CD4-positive, CD25-positive, alpha-beta regulatory T cell (primary cell): ENCODE measurements at regions not wholly inside any gene's neighbourhood (a gene's known extent, or its start where the extent isn't known, plus 50 kb on each side); places are given as distances from the start of the nearest gene placed in this dataset.
A peak's percentile ranks its signal among the peaks of the same experiment; 100 is the strongest.
"Not testable (repeated sequence)": the region's sequence is repeated elsewhere in the genome, so short reads cannot be mapped to it uniquely, and the experiment has no call there.

Experiments
- ATAC-seq, 2 donors: fragments of 150-1000 bp; cut with Tn5 transposase; one replicate each; pipeline ENCODE4 v1.10.0; 2021; ENCODE audit warnings: low read depth in 2 of 2, moderate number of reproducible peaks in 2 of 2, moderate library complexity in 1 of 2
- DNase-seq, 3 donors: peaks; one replicate each; pipeline versions ENCODE4 v3.0.0 to v3.0.0-alpha.2; 2012 to 2022; ENCODE audit warnings: mixed read lengths in 1 of 3
- H3K27ac ChIP-seq: one replicate; pipeline ENCODE4 v1.7.0; 2013; ENCODE audit warnings: mild to moderate bottlenecking, low read length; ENCODE audit not compliant: insufficient read depth, poor library complexity, severe bottlenecking
- H3K27me3 ChIP-seq: one replicate; pipeline ENCODE4 v1.7.0; 2013; ENCODE audit warnings: low read length; ENCODE audit not compliant: control insufficient read depth, insufficient read depth
- H3K36me3 ChIP-seq: one replicate; pipeline ENCODE4 v1.7.0; 2013; ENCODE audit warnings: mild to moderate bottlenecking, low read length, moderate library complexity; ENCODE audit not compliant: control insufficient read depth, insufficient read depth
- H3K4me1 ChIP-seq: 2 replicates; pipeline ENCODE4 v1.7.0; 2013; ENCODE audit warnings: mild to moderate bottlenecking, low read length; ENCODE audit not compliant: insufficient read depth, control insufficient read depth, poor library complexity, severe bottlenecking
- H3K4me3 ChIP-seq: one replicate; pipeline ENCODE4 v1.7.0; 2013; ENCODE audit warnings: low read depth, mild to moderate bottlenecking, low read length, moderate library complexity
- H3K9me3 ChIP-seq, 2 experiments: 1 replicate in 1 of 2; 2 replicates in 1 of 2; pipeline ENCODE4 v1.7.0; 2013; ENCODE audit warnings: low read length in 2 of 2, mild to moderate bottlenecking in 1 of 2, moderate library complexity in 1 of 2; ENCODE audit not compliant: control insufficient read depth in 2 of 2
- H3K27ac Mint-ChIP-seq, 3 donors: one replicate each; pipeline ENCODE4 v1.8.0; 2020 to 2022; ENCODE audit warnings: mild to moderate bottlenecking in 3 of 3, mixed read lengths in 3 of 3, moderate library complexity in 2 of 3
- H3K27me3 Mint-ChIP-seq: one replicate; pipeline ENCODE4 v1.8.0; 2022; ENCODE audit warnings: mild to moderate bottlenecking, mixed read lengths
- H3K36me3 Mint-ChIP-seq: one replicate; pipeline ENCODE4 v1.8.0; 2020; ENCODE audit warnings: mixed read lengths
- H3K4me1 Mint-ChIP-seq, 4 donors: one replicate each; pipeline ENCODE4 v1.8.0; 2020 to 2022; ENCODE audit warnings: mixed read lengths in 4 of 4, mild to moderate bottlenecking in 1 of 4
- H3K4me3 Mint-ChIP-seq, 4 donors: one replicate each; pipeline ENCODE4 v1.8.0; 2020 to 2022; ENCODE audit warnings: mild to moderate bottlenecking in 4 of 4, mixed read lengths in 4 of 4, moderate library complexity in 3 of 4
- H3K9me3 Mint-ChIP-seq, 7 donors: one replicate each; pipeline ENCODE4 v1.8.0; 2020 to 2022; ENCODE audit warnings: mixed read lengths in 7 of 7, mild to moderate bottlenecking in 3 of 7, moderate library complexity in 2 of 7

- Mint-ChIP-seq H3K27me3 (no peaks in the 10 kb centered on the region), H3K9me3 (no peaks in the 10 kb centered on the region), H3K4me3 (no peak overlapping the region), H3K36me3 (peaks cover 4% of the 10 kb centered on the region), H3K4me1 (no peaks in the 10 kb centered on the region), H3K27ac (no peak overlapping the region)
- Histone ChIP-seq H3K27ac (no peak overlapping the region), H3K4me3 (no peak overlapping the region), H3K9me3 (no peaks in the 10 kb centered on the region), H3K36me3 (no peaks in the 10 kb centered on the region), H3K27me3 (no peaks in the 10 kb centered on the region), H3K4me1 (no peaks in the 10 kb centered on the region)
- ATAC-seq: no peak
- DNase-seq: no peak
Measured at GRCh38 chr4:138864961-138865720, 150.4 kb upstream of the NOCT start.

GRCh38 chr4:138863160-138863559 is 152.4 kb upstream of the NOCT start:
- ATAC-seq (no peak), DNase-seq (no peak)
- Mint-ChIP-seq H3K27ac (no peak overlapping the region), H3K36me3 (peaks cover 4% of the 10 kb centered on the region), H3K4me3 (no peak overlapping the region), H3K9me3 (peaks cover 0 to 2% (median 0%) of the 10 kb centered on the region in 7 donors), H3K27me3 (no peaks in the 10 kb centered on the region), H3K4me1 (no peaks in the 10 kb centered on the region)
- H3K4me1 ChIP-seq: no peaks in the 10 kb centered on the region
- H3K27ac ChIP-seq: no peak overlapping the region
- H3K4me3 ChIP-seq: no peak overlapping the region
- peaks cover 2% of the 10 kb centered on the region for H3K27me3 ChIP-seq
- H3K9me3 ChIP-seq: no peaks in the 10 kb centered on the region
- no peaks in the 10 kb centered on the region for H3K36me3 ChIP-seq

GRCh38 chr4:138861135-138861534 is 154.4 kb upstream of the NOCT start:
- Mint-ChIP-seq H3K9me3 (peaks cover 0 to 2% (median 0%) of the 10 kb centered on the region in 7 donors), H3K27me3 (no peaks in the 10 kb centered on the region), H3K4me1 (no peaks in the 10 kb centered on the region), H3K36me3 (peaks cover 4% of the 10 kb centered on the region), H3K4me3 (no peak overlapping the region), H3K27ac (peak overlapping the region in 1 of 3 donors; percentile 17)
- ATAC-seq (no peak), DNase-seq (no peak)
- Histone ChIP-seq H3K9me3 (no peaks in the 10 kb centered on the region), H3K4me1 (no peaks in the 10 kb centered on the region), H3K36me3 (no peaks in the 10 kb centered on the region), H3K27me3 (peaks cover 2% of the 10 kb centered on the region), H3K4me3 (no peak overlapping the region), H3K27ac (no peak overlapping the region)

GRCh38 chr4:138860357-138860756 is 155.2 kb upstream of the NOCT start:
- H3K9me3 ChIP-seq, H3K9me3 Mint-ChIP-seq, H3K27ac Mint-ChIP-seq, DNase-seq, H3K4me1 Mint-ChIP-seq, H3K4me1 ChIP-seq, H3K36me3 Mint-ChIP-seq, H3K27ac ChIP-seq, H3K4me3 ChIP-seq, H3K27me3 ChIP-seq, H3K27me3 Mint-ChIP-seq, H3K4me3 Mint-ChIP-seq, ATAC-seq, H3K36me3 ChIP-seq: not testable (repeated sequence)

GRCh38 chr4:138859254-138859653 is 156.3 kb upstream of the NOCT start:
- H3K27ac ChIP-seq: no peak overlapping the region
- no peaks in the 10 kb centered on the region for H3K4me1 ChIP-seq
- H3K4me3 ChIP-seq: no peak overlapping the region
- no peaks in the 10 kb centered on the region for H3K9me3 ChIP-seq
- Mint-ChIP-seq H3K4me1 (no peaks in the 10 kb centered on the region), H3K27me3 (no peaks in the 10 kb centered on the region), H3K36me3 (peaks cover 4% of the 10 kb centered on the region), H3K27ac (no peak overlapping the region), H3K9me3 (peaks cover 0 to 5% (median 0%) of the 10 kb centered on the region in 7 donors), H3K4me3 (no peak overlapping the region)
- H3K27me3 ChIP-seq: peaks cover 2% of the 10 kb centered on the region
- DNase-seq (no peak), ATAC-seq (no peak)
- no peaks in the 10 kb centered on the region for H3K36me3 ChIP-seq

GRCh38 chr4:138858419-138858818 is 157.2 kb upstream of the NOCT start:
- H3K27ac ChIP-seq: no peak overlapping the region
- H3K4me1 Mint-ChIP-seq: no peaks in the 10 kb centered on the region
- no peak for ATAC-seq
- H3K4me3 ChIP-seq: no peak overlapping the region
- H3K4me1 ChIP-seq: no peaks in the 10 kb centered on the region
- H3K27me3 Mint-ChIP-seq: no peaks in the 10 kb centered on the region
- peaks cover 2% of the 10 kb centered on the region for H3K27me3 ChIP-seq
- no peaks in the 10 kb centered on the region for H3K36me3 ChIP-seq
- peaks cover 4% of the 10 kb centered on the region for H3K36me3 Mint-ChIP-seq
- H3K4me3 Mint-ChIP-seq: no peak overlapping the region
- H3K27ac Mint-ChIP-seq: no peak overlapping the region
- no peak for DNase-seq
- no peaks in the 10 kb centered on the region for H3K9me3 ChIP-seq
- peaks cover 0 to 5% (median 0%) of the 10 kb centered on the region in 7 donors for H3K9me3 Mint-ChIP-seq

- no peaks in the 10 kb centered on the region for H3K27me3 Mint-ChIP-seq
- no peaks in the 10 kb centered on the region for H3K4me1 Mint-ChIP-seq
- peaks cover 4% of the 10 kb centered on the region for H3K36me3 Mint-ChIP-seq
- no peak for DNase-seq
- no peaks in the 10 kb centered on the region for H3K4me1 ChIP-seq
- no peak overlapping the region for H3K27ac ChIP-seq
- H3K9me3 ChIP-seq: no peaks in the 10 kb centered on the region
- H3K27ac Mint-ChIP-seq: no peak overlapping the region
- H3K9me3 Mint-ChIP-seq: peaks cover 0 to 5% (median 0%) of the 10 kb centered on the region in 7 donors
- no peak for ATAC-seq
- no peak overlapping the region for H3K4me3 Mint-ChIP-seq
- no peaks in the 10 kb centered on the region for H3K36me3 ChIP-seq
- peaks cover 2% of the 10 kb centered on the region for H3K27me3 ChIP-seq
- no peak overlapping the region for H3K4me3 ChIP-seq
Measured at GRCh38 chr4:138857416-138857815, 158.2 kb upstream of the NOCT start.

GRCh38 chr4:138852681-138853080 is 162.9 kb upstream of the NOCT start:
- no peak overlapping the region for H3K4me3 ChIP-seq
- peaks cover 0 to 6% (median 2%) of the 10 kb centered on the region in 4 donors for H3K4me1 Mint-ChIP-seq
- no peak overlapping the region for H3K27ac Mint-ChIP-seq
- no peaks in the 10 kb centered on the region for H3K36me3 ChIP-seq
- no peak overlapping the region for H3K27ac ChIP-seq
- H3K9me3 Mint-ChIP-seq: peaks cover 0 to 8% (median 0%) of the 10 kb centered on the region in 7 donors
- H3K27me3 Mint-ChIP-seq: peaks cover 6% of the 10 kb centered on the region
- H3K4me1 ChIP-seq: no peaks in the 10 kb centered on the region
- no peaks in the 10 kb centered on the region for H3K27me3 ChIP-seq
- H3K4me3 Mint-ChIP-seq: no peak overlapping the region
- ATAC-seq (no peak), DNase-seq (no peak)
- H3K9me3 ChIP-seq: no peaks in the 10 kb centered on the region
- H3K36me3 Mint-ChIP-seq: no peaks in the 10 kb centered on the region
